Activated naive CD8-positive, alpha-beta T cell treated with anti-CD3 and anti-CD28 coated beads, Interleukin-2, amount 10 ng/mL, durations not matched to agents 7 days and 5 days (primary cell): ENCODE measurements at regions not wholly inside any gene's neighbourhood (a gene's known extent, or its start where the extent isn't known, plus 50 kb on each side); places are given as distances from the start of the nearest gene placed in this dataset.
"Not testable (repeated sequence)": the region's sequence is repeated elsewhere in the genome, so short reads cannot be mapped to it uniquely, and the experiment has no call there.

Experiments used
- ATAC-seq: fragments of 150-1000 bp; cut with Tn5 transposase; one replicate; pipeline ENCODE4 v1.10.0; 2021; ENCODE audit warnings: low read depth, moderate library complexity
- POLR2A ChIA-PET: fragments of 350-600 bp; sonication (Branson Sonifier 250); formaldehyde crosslinking; loops from one replicate; lab custom pipeline; 2021; ENCODE audit warnings: antibody characterized with exemption; lab: Charles Lee
- DNase-seq: peaks from one replicate; pipeline ENCODE4 v3.0.0; 2021
- H3K27ac Mint-ChIP-seq: one replicate; pipeline ENCODE4 v1.8.0; 2022; ENCODE audit warnings: mild to moderate bottlenecking, mixed read lengths
- H3K27me3 Mint-ChIP-seq: one replicate; pipeline ENCODE4 v1.8.0; 2022; ENCODE audit warnings: mild to moderate bottlenecking, moderate library complexity, mixed read lengths
- H3K36me3 Mint-ChIP-seq: one replicate; pipeline ENCODE4 v1.8.0; 2021; ENCODE audit warnings: mild to moderate bottlenecking, mixed read lengths
- H3K4me1 Mint-ChIP-seq: one replicate; pipeline ENCODE4 v1.8.0; 2021; ENCODE audit warnings: mixed read lengths
- H3K4me3 Mint-ChIP-seq: one replicate; pipeline ENCODE4 v1.8.0; 2022; ENCODE audit warnings: mild to moderate bottlenecking, moderate library complexity, mixed read lengths
- H3K9me3 Mint-ChIP-seq: one replicate; pipeline ENCODE4 v1.8.0; 2021; ENCODE audit warnings: mixed read lengths

DNA sequence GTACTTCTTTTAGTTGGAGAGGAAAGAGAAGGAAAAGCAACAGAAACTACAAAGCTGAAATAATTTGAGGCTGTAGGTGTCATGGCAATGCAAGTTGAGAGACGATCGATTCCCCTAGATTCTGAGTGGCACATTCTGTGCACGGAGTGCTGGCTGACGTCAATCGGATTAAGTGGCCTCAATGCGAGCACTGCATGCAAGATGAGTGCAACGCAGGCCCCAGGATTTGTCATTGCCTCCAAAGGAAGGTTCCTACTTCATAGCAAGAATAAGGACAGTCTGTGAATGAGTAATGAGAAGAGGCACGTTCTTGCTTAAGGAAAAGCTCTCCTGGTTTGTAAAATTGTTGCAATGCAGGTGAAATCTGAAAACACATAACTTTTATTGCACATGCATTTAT lies 892.4 kb downstream of the KCNA4 start:
- Mint-ChIP-seq H3K4me1 (no peaks in the 10 kb centered on the region), H3K4me3 (no peak overlapping the region), H3K27me3 (no peaks in the 10 kb centered on the region), H3K27ac (no peak overlapping the region), H3K36me3 (no peaks in the 10 kb centered on the region), H3K9me3 (peaks cover 1% of the 10 kb centered on the region)
- POLR2A ChIA-PET, result no interaction called here
- no peak for DNase-seq
- no peak for ATAC-seq

DNA sequence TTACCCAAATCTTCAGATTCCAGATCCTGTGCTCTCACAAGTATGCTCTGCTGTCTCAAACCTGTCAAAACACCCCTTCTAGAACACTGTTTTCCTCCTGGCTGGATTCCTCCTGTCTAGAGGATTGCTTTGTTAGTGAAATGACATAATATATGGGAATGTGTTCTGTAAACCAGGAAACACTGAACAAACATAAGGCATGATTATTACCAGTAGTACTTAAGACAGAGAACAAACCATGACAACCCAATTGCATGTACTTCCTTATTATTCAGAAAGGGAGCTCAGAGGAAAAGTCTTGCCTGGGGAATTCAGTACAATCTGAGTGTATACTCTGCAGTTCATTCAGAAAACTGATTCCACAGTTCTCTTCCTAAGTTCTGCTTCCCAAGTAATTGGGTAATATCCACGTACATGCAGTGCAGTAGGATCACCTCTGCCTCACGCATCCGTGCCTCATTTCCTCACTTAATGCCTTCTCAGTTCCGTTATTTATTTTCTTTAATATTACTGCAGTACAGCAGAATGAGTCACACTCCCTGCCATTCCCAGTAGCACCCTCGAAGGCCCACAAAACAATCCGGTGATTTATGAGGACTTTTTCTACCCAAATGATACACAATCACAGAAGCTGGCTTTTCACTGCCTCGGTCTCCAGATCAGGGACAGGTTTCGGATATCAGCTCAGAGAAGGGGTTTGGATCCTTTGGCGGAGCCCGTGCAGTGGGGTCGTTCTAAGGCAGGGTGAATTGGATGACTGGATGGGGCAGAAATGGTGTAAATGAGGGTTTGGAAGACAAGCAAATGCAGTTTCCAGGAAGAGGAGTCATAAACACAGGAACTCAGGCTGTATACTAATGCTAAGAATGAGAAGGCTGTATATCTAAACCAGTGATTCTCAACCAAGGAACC lies 896.9 kb downstream of the KCNA4 start:
- H3K36me3 Mint-ChIP-seq, result no peaks in the 10 kb centered on the region
- no peak overlapping the region for H3K4me3 Mint-ChIP-seq
- no peak for DNase-seq
- POLR2A ChIA-PET, result no interaction called here
- ATAC-seq, result no peak
- peaks cover 1% of the 10 kb centered on the region for H3K9me3 Mint-ChIP-seq
- no peak overlapping the region for H3K27ac Mint-ChIP-seq
- no peaks in the 10 kb centered on the region for H3K27me3 Mint-ChIP-seq
- no peaks in the 10 kb centered on the region for H3K4me1 Mint-ChIP-seq

DNA sequence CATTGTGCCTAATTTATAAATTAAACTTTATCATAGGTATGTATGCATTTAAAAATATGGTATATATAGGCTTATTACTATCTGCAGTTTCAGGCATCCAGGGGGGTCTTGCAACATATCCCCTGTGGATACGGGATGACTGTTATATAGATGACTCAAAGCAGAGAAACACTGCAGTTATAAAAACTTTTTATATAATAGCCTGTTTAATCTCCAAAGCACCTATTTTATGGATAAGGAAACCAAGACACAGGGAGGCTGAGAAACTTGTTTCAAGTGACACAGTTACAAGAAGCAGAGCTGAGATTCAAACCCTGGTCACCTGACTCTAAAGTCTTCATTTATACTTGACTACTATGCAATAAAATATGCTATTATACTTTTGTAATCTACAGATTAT lies 897.7 kb downstream of the KCNA4 start:
- Mint-ChIP-seq H3K27ac (no peak overlapping the region), H3K4me1 (no peaks in the 10 kb centered on the region), H3K9me3 (peaks cover 1% of the 10 kb centered on the region), H3K4me3 (no peak overlapping the region), H3K27me3 (no peaks in the 10 kb centered on the region), H3K36me3 (no peaks in the 10 kb centered on the region)
- POLR2A ChIA-PET, result no interaction called here
- DNase-seq (no peak), ATAC-seq (no peak)

DNA sequence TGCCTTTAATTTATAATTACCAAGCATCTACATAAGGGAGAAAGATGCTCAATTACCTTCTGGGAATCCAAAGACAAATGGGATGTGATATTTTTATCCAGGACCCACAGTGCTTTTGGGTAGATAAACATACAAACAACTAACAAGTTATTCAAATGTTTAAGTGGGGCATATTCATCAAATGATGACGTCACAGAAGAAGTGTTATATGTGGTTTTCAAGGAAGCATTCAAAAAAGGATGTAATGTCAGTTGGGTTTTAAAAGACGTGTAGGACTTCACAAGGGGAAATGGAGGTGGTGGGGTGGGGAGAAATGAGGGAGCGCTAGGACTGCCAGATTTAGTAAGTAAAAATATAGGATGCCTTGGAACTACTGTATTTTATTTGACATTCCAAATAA lies 915.9 kb downstream of the KCNA4 start:
- Mint-ChIP-seq H3K9me3 (peaks cover 13% of the 10 kb centered on the region), H3K27me3 (no peaks in the 10 kb centered on the region), H3K27ac (no peak overlapping the region), H3K4me1 (no peaks in the 10 kb centered on the region), H3K36me3 (no peaks in the 10 kb centered on the region), H3K4me3 (no peak overlapping the region)
- DNase-seq, result no peak
- ATAC-seq, result no peak
- POLR2A ChIA-PET, result no interaction called here

DNA sequence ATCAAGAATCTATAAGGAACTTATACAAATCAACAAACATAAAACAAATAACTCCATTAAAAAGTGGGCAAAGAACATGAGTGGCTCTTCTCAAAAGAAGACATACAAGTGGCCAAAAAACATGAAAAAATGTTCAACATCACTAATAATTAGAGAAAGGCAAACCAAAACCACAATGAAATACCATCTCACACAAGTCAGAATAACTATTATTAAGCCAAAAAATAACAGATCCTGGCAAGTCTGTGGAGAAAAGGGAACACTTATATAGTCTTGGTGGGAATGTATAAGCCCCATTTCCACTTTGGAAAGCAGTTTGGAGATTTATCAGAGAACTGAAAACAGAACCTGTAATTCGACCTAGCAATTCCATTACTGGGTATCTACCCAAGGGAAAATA lies 921.0 kb downstream of the KCNA4 start:
- POLR2A ChIA-PET, result no interaction called here
- Mint-ChIP-seq H3K27ac (no peak overlapping the region), H3K4me3 (no peak overlapping the region), H3K9me3 (peaks cover 3% of the 10 kb centered on the region), H3K36me3 (no peaks in the 10 kb centered on the region), H3K27me3 (no peaks in the 10 kb centered on the region), H3K4me1 (no peaks in the 10 kb centered on the region)
- ATAC-seq, result no peak
- no peak for DNase-seq

DNA sequence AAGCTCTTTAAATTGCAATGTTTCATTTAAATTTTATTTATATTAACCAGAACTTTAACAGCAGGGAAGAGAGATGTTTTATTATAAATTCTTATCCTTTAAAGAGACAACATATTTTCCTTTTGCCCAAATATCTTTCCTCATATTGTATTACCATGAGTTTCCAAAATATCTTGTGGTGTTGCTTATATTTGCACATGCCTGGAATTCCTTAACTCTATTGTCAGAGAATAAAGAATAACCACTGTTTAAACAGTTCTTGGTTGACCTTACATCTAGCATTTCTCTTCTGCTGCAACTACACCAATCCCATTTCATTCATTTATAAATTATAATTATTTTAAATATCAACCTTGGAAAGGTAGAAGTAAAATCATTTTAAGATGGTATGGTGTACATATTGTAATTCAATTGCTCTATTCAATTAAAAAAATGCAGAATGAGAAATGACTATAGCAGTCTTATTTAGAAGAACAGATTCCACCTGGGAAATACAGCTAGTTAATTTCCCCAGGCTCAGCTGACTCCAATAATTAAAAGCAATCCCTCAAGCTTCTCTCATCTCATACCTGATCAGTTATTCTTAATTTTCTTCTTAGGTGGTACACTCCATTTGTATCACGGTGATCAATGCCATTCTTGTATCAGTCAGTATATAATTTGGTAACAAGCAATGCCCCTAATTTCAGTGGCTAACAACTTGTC lies 923.3 kb downstream of the KCNA4 start:
- no peaks in the 10 kb centered on the region for H3K4me1 Mint-ChIP-seq
- no peak overlapping the region for H3K27ac Mint-ChIP-seq
- H3K4me3 Mint-ChIP-seq, result no peak overlapping the region
- DNase-seq (no peak), ATAC-seq (no peak)
- no peaks in the 10 kb centered on the region for H3K27me3 Mint-ChIP-seq
- POLR2A ChIA-PET, result no interaction called here
- H3K9me3 Mint-ChIP-seq, result peaks cover 4% of the 10 kb centered on the region
- no peaks in the 10 kb centered on the region for H3K36me3 Mint-ChIP-seq

DNA sequence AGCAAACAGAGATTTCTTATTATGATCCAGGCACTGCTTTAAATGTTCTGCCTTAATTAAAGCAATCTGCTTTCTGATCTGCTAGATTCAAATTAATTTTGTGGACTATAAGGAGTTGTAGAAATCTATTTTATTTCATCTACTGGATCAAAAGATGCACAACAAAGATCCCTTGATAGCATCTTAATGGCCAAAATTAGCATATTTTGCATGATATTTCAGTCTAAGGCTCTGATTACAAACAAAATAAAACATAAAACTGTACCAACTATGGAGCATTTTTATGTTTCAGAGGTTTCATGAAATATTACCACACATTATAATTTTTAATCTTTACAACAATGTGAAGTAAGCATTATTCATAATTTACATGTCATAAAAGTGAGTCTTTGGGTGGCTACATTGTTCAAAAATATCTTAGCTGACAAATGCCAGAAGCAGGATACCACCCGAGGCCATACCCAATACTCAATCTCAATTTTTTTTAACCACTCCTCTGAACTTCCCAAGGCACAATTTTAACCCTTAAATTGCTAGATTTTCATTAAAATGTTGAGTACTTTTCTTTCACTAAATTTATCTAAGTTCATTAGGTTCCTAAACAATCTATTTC lies 929.5 kb downstream of the KCNA4 start:
- ATAC-seq, result no peak
- DNase-seq, result no peak
- Mint-ChIP-seq H3K27ac (no peak overlapping the region), H3K4me3 (no peak overlapping the region), H3K9me3 (peaks cover 6% of the 10 kb centered on the region), H3K36me3 (no peaks in the 10 kb centered on the region), H3K27me3 (no peaks in the 10 kb centered on the region), H3K4me1 (no peaks in the 10 kb centered on the region)
- POLR2A ChIA-PET, result no interaction called here

DNA sequence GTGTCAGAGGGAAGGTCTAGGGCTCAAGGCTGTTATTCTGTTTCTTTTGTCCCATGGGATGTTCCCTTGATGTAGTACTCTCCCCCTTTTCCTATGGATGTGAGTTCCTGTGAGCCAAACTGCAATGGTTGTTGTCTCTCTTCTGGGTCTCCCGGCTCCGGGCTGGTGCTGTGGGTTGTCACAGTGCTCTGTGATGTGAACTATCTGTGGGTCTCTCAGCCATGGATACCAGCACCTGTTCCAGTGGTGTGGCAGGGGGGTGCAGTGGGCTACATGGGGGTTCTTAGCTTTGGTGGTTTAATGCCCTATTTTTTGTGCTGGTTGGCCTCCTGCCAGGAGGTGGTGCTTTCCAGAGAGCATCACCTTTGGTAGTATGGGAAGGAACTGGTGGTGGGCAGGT lies 941.1 kb downstream of the KCNA4 start:
- ATAC-seq, result no peak
- Mint-ChIP-seq H3K4me1 (no peaks in the 10 kb centered on the region), H3K27me3 (no peaks in the 10 kb centered on the region), H3K36me3 (no peaks in the 10 kb centered on the region), H3K9me3 (peaks cover 18% of the 10 kb centered on the region), H3K27ac (no peak overlapping the region), H3K4me3 (no peak overlapping the region)
- DNase-seq, result no peak
- POLR2A ChIA-PET, result no interaction called here

DNA sequence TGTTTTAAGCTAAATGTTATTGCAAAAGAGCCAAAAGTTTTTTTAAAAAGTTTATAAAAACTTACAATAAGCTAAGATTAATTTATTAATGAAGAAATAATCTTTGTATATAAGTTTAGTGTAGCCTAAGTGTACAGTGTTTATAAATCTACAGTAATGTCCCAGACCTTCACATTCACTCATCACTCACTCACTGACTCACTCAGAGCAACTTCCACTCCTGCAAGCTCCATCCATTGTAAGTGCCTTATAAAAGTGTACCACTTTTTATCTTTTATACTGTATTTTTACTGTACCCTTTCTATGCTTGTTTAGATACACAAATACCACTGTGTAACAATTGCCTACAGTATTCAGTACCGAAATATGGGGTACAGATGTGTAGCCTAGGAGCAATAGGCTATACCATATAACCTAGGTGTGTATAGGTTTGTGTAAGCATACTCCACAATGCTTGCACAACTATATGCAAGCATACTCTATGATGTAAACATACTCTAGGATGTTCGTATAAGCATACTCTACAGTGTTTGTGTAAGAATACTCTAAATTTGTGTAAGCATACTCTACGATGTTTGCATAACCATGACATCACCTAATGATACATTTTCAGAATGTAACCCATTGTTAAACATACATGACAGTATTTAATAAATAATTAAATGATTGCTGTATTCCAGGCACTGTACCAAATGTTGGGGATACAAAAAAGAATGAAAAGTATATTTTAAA lies 953.0 kb downstream of the KCNA4 start:
- Mint-ChIP-seq H3K4me3 (no peak overlapping the region), H3K9me3 (peaks cover 2% of the 10 kb centered on the region), H3K27ac (no peak overlapping the region), H3K4me1 (no peaks in the 10 kb centered on the region), H3K27me3 (no peaks in the 10 kb centered on the region), H3K36me3 (no peaks in the 10 kb centered on the region)
- DNase-seq, result no peak
- no peak for ATAC-seq
- POLR2A ChIA-PET, result no interaction called here

DNA sequence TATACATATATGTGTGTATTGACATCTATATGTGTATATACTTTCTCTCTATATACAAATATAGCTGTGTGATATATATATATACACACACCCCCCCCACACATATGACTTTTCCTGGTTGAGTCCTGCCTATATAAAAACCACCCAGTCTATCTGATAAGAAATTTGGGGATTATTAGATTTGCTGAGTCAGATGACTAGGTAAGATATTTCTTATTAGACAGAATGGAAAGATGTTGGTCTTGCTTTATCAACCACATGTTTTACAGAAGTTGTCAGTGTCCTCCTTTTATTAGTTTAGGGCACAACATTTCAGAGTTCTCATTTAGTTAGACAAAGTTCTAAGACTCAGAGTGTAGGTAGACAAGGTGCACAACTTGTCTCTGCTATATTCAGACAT lies 953.3 kb downstream of the METTL15 start:
- Mint-ChIP-seq H3K4me1 (no peaks in the 10 kb centered on the region), H3K4me3 (no peak overlapping the region)

DNA sequence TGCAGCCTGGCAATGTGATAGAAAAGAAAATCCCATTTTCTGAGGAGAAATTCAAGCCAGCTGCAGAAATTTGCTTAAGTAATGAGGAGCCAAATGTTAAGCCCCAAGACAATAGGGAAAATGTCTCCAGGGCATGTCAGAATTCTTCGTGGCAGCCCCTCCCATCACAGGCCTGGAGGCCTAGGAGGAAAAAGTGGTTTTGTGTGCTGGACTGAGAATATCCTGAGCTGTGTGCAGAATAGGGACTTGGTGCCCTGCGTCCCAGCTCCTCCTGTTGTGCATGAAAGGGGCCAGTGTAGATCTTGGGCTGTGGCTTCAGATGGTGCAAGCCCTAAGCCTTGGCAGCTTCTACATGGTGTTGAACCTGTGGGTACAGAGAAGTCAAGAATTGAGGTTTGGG lies 948.3 kb downstream of the METTL15 start:
- DNase-seq, H3K4me3 Mint-ChIP-seq, ATAC-seq, POLR2A ChIA-PET, H3K9me3 Mint-ChIP-seq, H3K4me1 Mint-ChIP-seq, H3K36me3 Mint-ChIP-seq, H3K27ac Mint-ChIP-seq, H3K27me3 Mint-ChIP-seq: not testable (repeated sequence)

More for the DNA sequence above, 953.3 kb downstream of the METTL15 start:
- no peak for DNase-seq
- Mint-ChIP-seq H3K36me3 (no peaks in the 10 kb centered on the region), H3K27ac (no peak overlapping the region), H3K9me3 (peaks cover 2% of the 10 kb centered on the region), H3K27me3 (no peaks in the 10 kb centered on the region)
- POLR2A ChIA-PET, result no interaction called here
- ATAC-seq, result no peak

DNA sequence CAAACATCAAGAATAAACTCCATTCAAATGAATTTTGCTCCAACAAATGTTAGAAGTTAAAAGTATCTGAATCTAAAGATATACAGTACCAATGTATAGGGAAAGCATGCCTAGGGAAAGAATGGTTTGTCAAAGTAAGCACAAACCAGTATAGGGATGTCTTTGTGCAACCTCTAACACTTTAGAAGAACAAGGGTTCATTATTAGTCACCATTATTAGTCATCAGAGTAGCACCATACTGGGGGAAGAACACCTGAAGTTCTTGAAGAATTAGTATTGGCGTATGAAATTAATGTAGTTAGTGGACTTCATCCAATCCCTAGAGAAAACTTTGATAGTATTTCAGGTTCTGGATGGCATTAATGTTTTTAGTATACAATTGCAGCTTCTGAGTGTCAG lies 943.7 kb downstream of the METTL15 start:
- H3K4me3 Mint-ChIP-seq, result no peak overlapping the region
- ATAC-seq (no peak), DNase-seq (no peak)
- no peaks in the 10 kb centered on the region for H3K27me3 Mint-ChIP-seq
- H3K36me3 Mint-ChIP-seq, result no peaks in the 10 kb centered on the region
- H3K4me1 Mint-ChIP-seq, result no peaks in the 10 kb centered on the region
- H3K27ac Mint-ChIP-seq, result no peak overlapping the region
- peaks cover 4% of the 10 kb centered on the region for H3K9me3 Mint-ChIP-seq
- POLR2A ChIA-PET, result no interaction called here

DNA sequence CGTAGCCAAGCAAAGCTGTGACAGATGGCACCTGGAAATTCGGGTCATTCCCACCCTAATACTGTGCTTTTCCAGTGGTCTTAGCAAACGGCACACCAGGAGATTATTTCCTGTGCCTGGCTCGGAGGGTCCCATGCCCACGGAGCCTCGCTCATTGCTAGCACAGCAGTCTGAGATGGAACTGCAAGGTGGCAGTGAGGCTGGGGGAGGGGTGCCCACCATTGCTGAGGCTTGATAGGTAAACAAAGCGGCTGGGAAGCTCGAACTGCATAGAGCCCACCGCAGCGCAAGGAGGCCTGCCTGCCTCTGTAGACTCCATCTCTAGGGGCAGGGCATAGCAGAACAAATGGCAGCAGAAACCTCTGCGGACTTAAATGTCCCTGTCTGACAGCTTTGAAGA lies 942.8 kb downstream of the METTL15 start:
- DNase-seq, H3K27ac Mint-ChIP-seq, H3K9me3 Mint-ChIP-seq, H3K4me1 Mint-ChIP-seq, POLR2A ChIA-PET, H3K4me3 Mint-ChIP-seq, ATAC-seq, H3K27me3 Mint-ChIP-seq, H3K36me3 Mint-ChIP-seq: not testable (repeated sequence)
